Calu3 (cell line): ENCODE measurements at regions not wholly inside any gene's neighbourhood (a gene's known extent, or its start where the extent isn't known, plus 50 kb on each side); places are given as distances from the start of the nearest gene placed in this dataset.
"Not testable (repeated sequence)": the region's sequence is repeated elsewhere in the genome, so short reads cannot be mapped to it uniquely, and the experiment has no call there.

ENCODE experiments used
- BruUV-seq: library from RNA; stranded (reverse); fragments of 400-500 nt; replicated peaks from 2 replicates; lab custom pipeline; 2021; lab: Mats Ljungman, UMichigan
- CTCF ChIA-PET: fragments of 300-600 bp; sonication (Branson Sonifier 250); formaldehyde crosslinking; loops from one replicate; lab custom pipeline; 2022; ENCODE audit warnings: antibody characterized with exemption; lab: Charles Lee
- DNase-seq: peaks from one replicate; pipeline ENCODE4 v3.0.0; 2022
- H3K27ac Mint-ChIP-seq: one replicate; pipeline ENCODE4 v1.8.0; 2022; ENCODE audit warnings: mixed read lengths; ENCODE audit not compliant: unreplicated experiment
- H3K27me3 Mint-ChIP-seq: one replicate; pipeline ENCODE4 v1.8.0; 2022; ENCODE audit warnings: mixed read lengths; ENCODE audit not compliant: unreplicated experiment
- H3K36me3 Mint-ChIP-seq: one replicate; pipeline ENCODE4 v1.8.0; 2022; ENCODE audit warnings: mild to moderate bottlenecking, moderate library complexity, mixed read lengths; ENCODE audit not compliant: insufficient read depth, unreplicated experiment
- H3K4me1 Mint-ChIP-seq: one replicate; pipeline ENCODE4 v1.8.0; 2022; ENCODE audit warnings: mild to moderate bottlenecking, low read depth, mixed read lengths; ENCODE audit not compliant: unreplicated experiment
- H3K4me3 Mint-ChIP-seq: one replicate; pipeline ENCODE4 v1.8.0; 2022; ENCODE audit warnings: mild to moderate bottlenecking, low read depth, moderate library complexity, mixed read lengths; ENCODE audit not compliant: unreplicated experiment
- H3K9me3 Mint-ChIP-seq: one replicate; pipeline ENCODE4 v1.8.0; 2022; ENCODE audit warnings: low read depth, mixed read lengths; ENCODE audit not compliant: unreplicated experiment
- CTCF ChIP-seq: fragments of 200-600 bp; IDR thresholded peaks from one replicate; pipeline ENCODE4 v1.8.0; 2022; ENCODE audit warnings: antibody characterized with exemption; ENCODE audit not compliant: unreplicated experiment
- intact Hi-C: fragments of 100-400 bp; cut with micrococcal nuclease; formaldehyde crosslinking; loops from one replicate; pipeline ENCODE4 v1.10.0; 2022; ENCODE audit not compliant: unreplicated experiment

- CTCF ChIA-PET, result no interaction called here
- Mint-ChIP-seq H3K4me3 (no peak overlapping the region), H3K27ac (no peak overlapping the region), H3K36me3 (no peaks in the 10 kb centered on the region), H3K27me3 (peaks cover 79% of the 10 kb centered on the region), H3K9me3 (no peaks in the 10 kb centered on the region), H3K4me1 (no peaks in the 10 kb centered on the region)
- intact Hi-C loops, result no loop called here
- TF ChIP-seq CTCF, result no peak
- no peak for DNase-seq
- BruUV-seq, result no TSS peak
These were observed 84.2 kb downstream of the FOXF2 start for GRCh38 chr6:1473598-1473997.

- H3K36me3 Mint-ChIP-seq, result no peaks in the 10 kb centered on the region
- peaks cover 78% of the 10 kb centered on the region for H3K27me3 Mint-ChIP-seq
- no peak overlapping the region for H3K27ac Mint-ChIP-seq
- no peak for DNase-seq
- no TSS peak for BruUV-seq
- intact Hi-C loops, result no loop called here
- CTCF ChIA-PET, result no interaction called here
- no peak for TF ChIP-seq CTCF
- H3K4me3 Mint-ChIP-seq, result no peak overlapping the region
- H3K9me3 Mint-ChIP-seq, result no peaks in the 10 kb centered on the region
- H3K4me1 Mint-ChIP-seq, result no peaks in the 10 kb centered on the region
These were observed 84.8 kb downstream of the FOXF2 start for GRCh38 chr6:1474205-1474604.

GRCh38 chr6:1475174-1475573 lies 85.8 kb downstream of the FOXF2 start:
- no peak for DNase-seq
- CTCF ChIA-PET, result no interaction called here
- Mint-ChIP-seq H3K27ac (no peak overlapping the region), H3K36me3 (no peaks in the 10 kb centered on the region), H3K27me3 (peaks cover 69% of the 10 kb centered on the region), H3K4me3 (no peak overlapping the region), H3K4me1 (no peaks in the 10 kb centered on the region), H3K9me3 (no peaks in the 10 kb centered on the region)
- BruUV-seq, result no TSS peak
- intact Hi-C loops, result no loop called here
- TF ChIP-seq CTCF, result no peak

GRCh38 chr6:1477432-1478090 lies 88.2 kb downstream of the FOXF2 start:
- intact Hi-C loops, result no loop called here
- no peak overlapping the region for H3K27ac Mint-ChIP-seq
- no peak for DNase-seq
- H3K36me3 Mint-ChIP-seq, result no peaks in the 10 kb centered on the region
- no peak for TF ChIP-seq CTCF
- BruUV-seq, result no TSS peak
- peaks cover 45% of the 10 kb centered on the region for H3K27me3 Mint-ChIP-seq
- H3K4me1 Mint-ChIP-seq, result no peaks in the 10 kb centered on the region
- no peak overlapping the region for H3K4me3 Mint-ChIP-seq
- CTCF ChIA-PET, result no interaction called here
- peaks cover 2% of the 10 kb centered on the region for H3K9me3 Mint-ChIP-seq

- peaks cover 38% of the 10 kb centered on the region for H3K27me3 Mint-ChIP-seq
- DNase-seq, CTCF ChIA-PET, BruUV-seq, H3K4me1 Mint-ChIP-seq, H3K36me3 Mint-ChIP-seq, intact Hi-C loops, H3K9me3 Mint-ChIP-seq, H3K27ac Mint-ChIP-seq, H3K4me3 Mint-ChIP-seq: not testable (repeated sequence)
These were observed 88.9 kb downstream of the FOXF2 start for GRCh38 chr6:1478163-1478826.
